Ishikawa (cell line): ENCODE measurements at regions not wholly inside any gene's neighbourhood (a gene's known extent, or its start where the extent isn't known, plus 50 kb on each side); places are given as distances from the start of the nearest gene placed in this dataset.

ENCODE experiments used
- CEBPB ChIP-seq: IDR thresholded peaks from 2 replicates; pipeline ENCODE4 v1.6.1; 2012
- RAD21 ChIP-seq: IDR thresholded peaks from 2 replicates; pipeline ENCODE4 v1.6.1; 2012; ENCODE audit warnings: low read depth
- REST ChIP-seq: IDR thresholded peaks from 2 replicates; pipeline ENCODE4 v1.6.1; 2012; ENCODE audit warnings: low read depth, mild to moderate bottlenecking
- TAF1 ChIP-seq: IDR thresholded peaks from 2 replicates; pipeline ENCODE4 v1.6.1; 2012; ENCODE audit warnings: low read depth, mild to moderate bottlenecking
- USF1 ChIP-seq: IDR thresholded peaks from 2 replicates; pipeline ENCODE4 v1.6.1; 2012

GRCh38 chr18:40956213-40956612, 998.8 kb upstream of the PIK3C3 start:
- no peak for TF ChIP-seq USF1
- TF ChIP-seq RAD21, result no peak
- no peak for TF ChIP-seq TAF1
- no peak for TF ChIP-seq REST
- no peak for TF ChIP-seq CEBPB
